Glutamatergic neuron (in vitro differentiated cells): ENCODE measurements at regions not wholly inside any gene's neighbourhood (a gene's known extent, or its start where the extent isn't known, plus 50 kb on each side); places are given as distances from the start of the nearest gene placed in this dataset.

Source experiments
- DNase-seq: peaks from one replicate; pipeline ENCODE4 v3.0.0; 2022
- H3K27ac Mint-ChIP-seq: one replicate; pipeline ENCODE4 v1.8.0; 2020; ENCODE audit warnings: mild to moderate bottlenecking, mixed read lengths, inconsistent platforms; ENCODE audit not compliant: unreplicated experiment
- H3K27me3 Mint-ChIP-seq: one replicate; pipeline ENCODE4 v1.8.0; 2020; ENCODE audit warnings: mild to moderate bottlenecking, moderate library complexity, mixed read lengths, inconsistent platforms; ENCODE audit not compliant: unreplicated experiment
- H3K36me3 Mint-ChIP-seq: one replicate; pipeline ENCODE4 v1.8.0; 2020; ENCODE audit warnings: mild to moderate bottlenecking, mixed read lengths, inconsistent platforms; ENCODE audit not compliant: unreplicated experiment
- H3K4me1 Mint-ChIP-seq: one replicate; pipeline ENCODE4 v1.8.0; 2020; ENCODE audit warnings: mild to moderate bottlenecking, low read depth, mixed read lengths, inconsistent platforms; ENCODE audit not compliant: unreplicated experiment
- H3K4me3 Mint-ChIP-seq: one replicate; pipeline ENCODE4 v1.8.0; 2020; ENCODE audit warnings: mild to moderate bottlenecking, mixed read lengths, inconsistent platforms; ENCODE audit not compliant: unreplicated experiment
- H3K9me3 Mint-ChIP-seq: one replicate; pipeline ENCODE4 v1.8.0; 2020; ENCODE audit warnings: mild to moderate bottlenecking, moderate library complexity, mixed read lengths, inconsistent platforms; ENCODE audit not compliant: unreplicated experiment
- CTCF ChIP-seq: fragments of 200-600 bp; sonication (generic); IDR thresholded peaks from one replicate; pipeline ENCODE4 v1.5.0; 2021; ENCODE audit not compliant: partially characterized antibody, unreplicated experiment

DNA sequence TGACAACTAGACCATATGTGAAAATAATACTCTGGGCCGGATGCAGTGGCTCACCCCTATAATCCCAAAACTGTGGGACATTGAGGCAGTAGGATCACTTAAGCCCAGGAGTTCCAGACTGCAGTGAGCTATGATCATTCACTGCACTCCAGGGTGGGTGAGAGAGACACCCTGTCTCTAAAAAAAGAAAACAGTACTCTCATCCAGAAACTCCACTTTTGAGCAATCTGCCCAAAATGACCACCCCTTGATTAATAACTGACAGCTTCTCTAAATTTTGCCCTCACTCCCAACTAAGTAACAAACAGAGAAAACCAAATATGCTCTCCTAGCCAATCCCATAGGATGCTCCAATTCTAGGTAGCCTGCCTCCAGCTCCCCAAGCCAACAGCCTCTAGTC is 62.5 kb upstream of the AKR1E2 start:
- Mint-ChIP-seq H3K4me3 (no peak overlapping the region), H3K4me1 (peaks cover 11% of the 10 kb centered on the region), H3K9me3 (no peaks in the 10 kb centered on the region), H3K27ac (no peak overlapping the region), H3K27me3 (no peaks in the 10 kb centered on the region), H3K36me3 (no peaks in the 10 kb centered on the region)
- no peak for DNase-seq
- no peak for TF ChIP-seq CTCF

DNA sequence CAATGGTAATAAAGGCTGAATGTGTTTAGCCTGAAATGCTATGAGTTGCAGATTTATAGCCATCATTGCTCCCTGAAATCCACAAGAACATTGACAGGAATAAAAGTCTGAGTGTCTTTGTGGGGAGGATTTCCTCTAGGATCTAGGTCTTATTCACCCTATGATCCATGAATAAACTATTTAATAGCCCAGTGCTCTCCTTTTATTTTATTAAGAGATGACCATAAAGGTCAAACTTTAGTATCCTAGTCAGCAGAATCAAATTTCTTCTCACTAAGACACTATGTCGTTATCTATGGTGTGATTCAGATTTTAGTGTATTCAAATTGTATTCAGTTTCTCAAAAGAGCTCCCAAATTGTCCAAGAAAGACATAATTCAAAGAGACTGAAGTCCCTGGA is 67.8 kb upstream of the AKR1E2 start:
- H3K27me3 Mint-ChIP-seq, result no peaks in the 10 kb centered on the region
- H3K4me1 Mint-ChIP-seq, result no peaks in the 10 kb centered on the region
- H3K9me3 Mint-ChIP-seq, result peaks cover 2% of the 10 kb centered on the region
- H3K4me3 Mint-ChIP-seq, result no peak overlapping the region
- no peak overlapping the region for H3K27ac Mint-ChIP-seq
- no peak for DNase-seq
- TF ChIP-seq CTCF, result no peak
- H3K36me3 Mint-ChIP-seq, result peaks cover 4% of the 10 kb centered on the region

DNA sequence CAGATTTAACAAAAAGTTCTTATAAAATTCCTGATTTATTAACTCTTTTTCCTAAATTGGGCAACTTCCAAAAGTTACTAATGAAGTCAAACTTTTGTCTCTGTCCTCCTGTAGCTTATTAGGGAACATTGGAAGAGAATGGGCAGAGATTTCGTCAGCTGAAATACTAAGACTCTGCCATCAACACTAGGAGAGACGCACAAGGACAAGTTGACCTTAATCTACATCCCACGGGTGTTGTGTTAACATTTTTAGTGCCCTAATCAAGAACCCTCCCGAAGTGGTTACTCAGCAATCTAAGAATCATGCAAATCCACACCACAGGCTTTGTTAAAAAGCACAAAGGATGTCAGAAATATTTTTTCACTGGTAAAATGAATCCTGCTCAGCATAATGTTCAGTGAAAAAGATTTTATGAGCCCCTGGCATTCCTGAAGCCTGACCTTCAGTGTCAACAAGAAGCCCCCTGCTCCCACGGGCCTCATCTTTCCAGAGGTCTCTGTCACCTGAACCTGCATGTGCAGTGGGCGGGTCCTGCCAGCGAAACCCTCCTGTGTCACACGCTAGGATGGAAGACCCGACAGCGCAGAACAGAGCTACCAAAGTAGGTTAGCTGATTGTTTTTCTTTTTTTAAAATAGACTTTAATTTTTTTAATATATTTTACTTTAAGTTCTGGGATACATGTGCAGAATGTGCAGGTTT is 70.6 kb upstream of the AKR1E2 start:
- H3K4me1 Mint-ChIP-seq, result no peaks in the 10 kb centered on the region

GRCh38 chr10:4754143-4754542 is 71.9 kb upstream of the AKR1E2 start:
- H3K4me3 Mint-ChIP-seq, result no peak overlapping the region
- no peaks in the 10 kb centered on the region for H3K4me1 Mint-ChIP-seq
- no peak for DNase-seq
- H3K9me3 Mint-ChIP-seq, result peaks cover 2% of the 10 kb centered on the region
- H3K27me3 Mint-ChIP-seq, result no peaks in the 10 kb centered on the region
- peaks cover 4% of the 10 kb centered on the region for H3K36me3 Mint-ChIP-seq
- no peak for TF ChIP-seq CTCF
- no peak overlapping the region for H3K27ac Mint-ChIP-seq

More for the DNA sequence above, 70.6 kb upstream of the AKR1E2 start:
- no peaks in the 10 kb centered on the region for H3K27me3 Mint-ChIP-seq
- H3K36me3 Mint-ChIP-seq, result peaks cover 4% of the 10 kb centered on the region
- peaks cover 2% of the 10 kb centered on the region for H3K9me3 Mint-ChIP-seq
- TF ChIP-seq CTCF, result no peak
- H3K27ac Mint-ChIP-seq, result no peak overlapping the region
- no peak overlapping the region for H3K4me3 Mint-ChIP-seq
- DNase-seq, result no peak

DNA sequence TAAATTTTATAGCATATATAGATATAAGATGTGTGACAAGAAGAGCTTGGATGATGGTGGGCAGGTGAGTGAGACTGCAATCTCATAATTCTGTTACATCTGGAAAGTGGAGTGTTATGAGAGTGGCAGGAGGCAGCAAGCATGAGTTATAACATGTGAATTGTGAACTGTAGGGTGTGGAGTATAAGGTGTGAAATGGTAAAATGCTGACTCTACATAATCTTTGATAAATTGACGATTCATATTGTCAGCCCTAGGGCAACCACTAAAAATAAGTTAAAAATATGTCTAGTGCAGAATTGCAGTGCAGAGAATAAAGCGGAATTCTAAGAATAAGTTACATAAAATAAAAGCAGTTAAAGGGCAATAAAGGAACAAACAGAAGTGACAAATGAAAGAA is 74.8 kb upstream of the AKR1E2 start:
- H3K27ac Mint-ChIP-seq, result no peak overlapping the region
- no peak for DNase-seq
- peaks cover 3% of the 10 kb centered on the region for H3K9me3 Mint-ChIP-seq
- no peak for TF ChIP-seq CTCF
- no peak overlapping the region for H3K4me3 Mint-ChIP-seq
- H3K27me3 Mint-ChIP-seq, result peaks cover 2% of the 10 kb centered on the region
- peaks cover 4% of the 10 kb centered on the region for H3K36me3 Mint-ChIP-seq
- peaks cover 2% of the 10 kb centered on the region for H3K4me1 Mint-ChIP-seq
